Activated T-cell treated with anti-CD3 and anti-CD28 coated beads, Interleukin-2, amount 50 U/mL, for 72 hours (primary cell): ENCODE measurements at regions not wholly inside any gene's neighbourhood (a gene's known extent, or its start where the extent isn't known, plus 50 kb on each side); places are given as distances from the start of the nearest gene placed in this dataset.
"Not testable (repeated sequence)": the region's sequence is repeated elsewhere in the genome, so short reads cannot be mapped to it uniquely, and the experiment has no call there.

ENCODE experiments used
- ATAC-seq, 2 donors: fragments of 150-1000 bp; cut with Tn5 transposase; replicated peaks in 1 of 2; 2 replicates each; pipeline ENCODE4 v1.10.0; 2021; ENCODE audit warnings: moderate library complexity in 2 of 2, mild to moderate bottlenecking in 1 of 2
- DNase-seq, 2 donors: peaks; one replicate each; pipeline ENCODE4 v3.0.0; 2021 to 2022; ENCODE audit warnings: mixed read lengths in 1 of 2
- H3K27ac Mint-ChIP-seq: one replicate; pipeline ENCODE4 v1.8.0; 2022; ENCODE audit warnings: mild to moderate bottlenecking, moderate library complexity, mixed read lengths
- H3K27me3 Mint-ChIP-seq: one replicate; pipeline ENCODE4 v1.8.0; 2022; ENCODE audit warnings: low read depth, mixed read lengths
- H3K36me3 Mint-ChIP-seq, 2 donors: one replicate each; pipeline ENCODE4 v1.8.0; 2022; ENCODE audit warnings: mixed read lengths in 2 of 2, mild to moderate bottlenecking in 1 of 2; ENCODE audit not compliant: insufficient read depth in 2 of 2
- H3K4me1 Mint-ChIP-seq: one replicate; pipeline ENCODE4 v1.8.0; 2022; ENCODE audit warnings: low read depth, mixed read lengths
- H3K4me3 Mint-ChIP-seq, 2 donors: one replicate each; pipeline ENCODE4 v1.8.0; 2022; ENCODE audit warnings: mild to moderate bottlenecking in 2 of 2, mixed read lengths in 2 of 2, moderate library complexity in 2 of 2
- H3K9me3 Mint-ChIP-seq, 2 donors: one replicate each; pipeline ENCODE4 v1.8.0; 2022; ENCODE audit warnings: mixed read lengths in 2 of 2

- no peaks in the 10 kb centered on the region for H3K36me3 Mint-ChIP-seq
- H3K27me3 Mint-ChIP-seq = no peaks in the 10 kb centered on the region
- no peaks in the 10 kb centered on the region for H3K4me1 Mint-ChIP-seq
- H3K27ac Mint-ChIP-seq = no peak overlapping the region
- no peaks in the 10 kb centered on the region for H3K9me3 Mint-ChIP-seq
- no peak for ATAC-seq
- H3K4me3 Mint-ChIP-seq = no peak overlapping the region
- no peak for DNase-seq
These were observed 143.5 kb upstream of the HNRNPU start for GRCh38 chr1:245007852-245008251.

GRCh38 chr1:245003246-245003645, 138.9 kb upstream of the HNRNPU start:
- no peak for ATAC-seq
- Mint-ChIP-seq H3K27me3 (no peaks in the 10 kb centered on the region), H3K4me3 (no peak overlapping the region), H3K4me1 (peaks cover 7% of the 10 kb centered on the region), H3K36me3 (peaks cover 0 to 1% of the 10 kb centered on the region in 2 donors), H3K27ac (no peak overlapping the region), H3K9me3 (no peaks in the 10 kb centered on the region)
- DNase-seq = no peak

GRCh38 chr1:245001252-245001651, 136.9 kb upstream of the HNRNPU start:
- Mint-ChIP-seq H3K9me3 (no peaks in the 10 kb centered on the region), H3K36me3 (peaks cover 0 to 1% of the 10 kb centered on the region in 2 donors), H3K27me3 (no peaks in the 10 kb centered on the region), H3K4me1 (peaks cover 7% of the 10 kb centered on the region), H3K27ac (no peak overlapping the region), H3K4me3 (no peak overlapping the region)
- ATAC-seq (no peak), DNase-seq (no peak)

GRCh38 chr1:245000872-245001188, 136.5 kb upstream of the HNRNPU start:
- Mint-ChIP-seq H3K27ac (no peak overlapping the region), H3K36me3 (peaks cover 0 to 1% of the 10 kb centered on the region in 2 donors), H3K4me1 (peaks cover 7% of the 10 kb centered on the region), H3K4me3 (no peak overlapping the region), H3K9me3 (no peaks in the 10 kb centered on the region), H3K27me3 (no peaks in the 10 kb centered on the region)
- no peak for DNase-seq
- ATAC-seq = no peak

- not testable (repeated sequence) for H3K27me3 Mint-ChIP-seq, H3K9me3 Mint-ChIP-seq, DNase-seq, ATAC-seq, H3K36me3 Mint-ChIP-seq, H3K27ac Mint-ChIP-seq, H3K4me1 Mint-ChIP-seq, H3K4me3 Mint-ChIP-seq
These were observed 135.3 kb upstream of the HNRNPU start for GRCh38 chr1:244999644-245000043.

GRCh38 chr1:244998717-244999346, 134.5 kb upstream of the HNRNPU start:
- Mint-ChIP-seq H3K4me3 (no peak overlapping the region), H3K9me3 (no peaks in the 10 kb centered on the region), H3K27ac (no peak overlapping the region), H3K4me1 (peaks cover 7% of the 10 kb centered on the region), H3K36me3 (peaks cover 0 to 1% of the 10 kb centered on the region in 2 donors), H3K27me3 (no peaks in the 10 kb centered on the region)
- DNase-seq = no peak
- no peak for ATAC-seq

GRCh38 chr1:244995602-244996400, 131.5 kb upstream of the HNRNPU start:
- peaks cover 0 to 1% of the 10 kb centered on the region in 2 donors for H3K36me3 Mint-ChIP-seq
- no peak for ATAC-seq
- no peak overlapping the region for H3K4me3 Mint-ChIP-seq
- H3K9me3 Mint-ChIP-seq = no peaks in the 10 kb centered on the region
- H3K27ac Mint-ChIP-seq = no peak overlapping the region
- H3K27me3 Mint-ChIP-seq = no peaks in the 10 kb centered on the region
- peaks cover 17% of the 10 kb centered on the region for H3K4me1 Mint-ChIP-seq
- no peak for DNase-seq

GRCh38 chr1:244992833-244993232, 128.5 kb upstream of the HNRNPU start:
- no peaks in the 10 kb centered on the region for H3K27me3 Mint-ChIP-seq
- H3K4me1 Mint-ChIP-seq = peaks cover 10% of the 10 kb centered on the region
- ATAC-seq (peak; percentile 91 to 94), DNase-seq (no peak)
- no peaks in the 10 kb centered on the region for H3K36me3 Mint-ChIP-seq
- no peaks in the 10 kb centered on the region for H3K9me3 Mint-ChIP-seq
- no peak overlapping the region for H3K4me3 Mint-ChIP-seq
- no peak overlapping the region for H3K27ac Mint-ChIP-seq

- Mint-ChIP-seq H3K36me3 (no peaks in the 10 kb centered on the region), H3K27me3 (no peaks in the 10 kb centered on the region), H3K4me3 (no peak overlapping the region), H3K9me3 (no peaks in the 10 kb centered on the region), H3K4me1 (peaks cover 10% of the 10 kb centered on the region), H3K27ac (no peak overlapping the region)
- DNase-seq (no peak), ATAC-seq (no peak)
These were observed 125.5 kb upstream of the HNRNPU start for GRCh38 chr1:244989813-244990212.

- Mint-ChIP-seq H3K4me3 (no peak overlapping the region), H3K27ac (no peak overlapping the region), H3K4me1 (peaks cover 10% of the 10 kb centered on the region), H3K36me3 (no peaks in the 10 kb centered on the region), H3K27me3 (no peaks in the 10 kb centered on the region), H3K9me3 (no peaks in the 10 kb centered on the region)
- ATAC-seq (no peak), DNase-seq (no peak)
These were observed 124.2 kb upstream of the HNRNPU start for GRCh38 chr1:244988521-244988920.

GRCh38 chr1:244980605-244981004, 116.3 kb upstream of the HNRNPU start:
- no peaks in the 10 kb centered on the region for H3K4me1 Mint-ChIP-seq
- no peaks in the 10 kb centered on the region for H3K27me3 Mint-ChIP-seq
- ATAC-seq (no peak), DNase-seq (no peak)
- H3K4me3 Mint-ChIP-seq = no peak overlapping the region
- H3K36me3 Mint-ChIP-seq = no peaks in the 10 kb centered on the region
- H3K27ac Mint-ChIP-seq = no peak overlapping the region
- H3K9me3 Mint-ChIP-seq = no peaks in the 10 kb centered on the region

- Mint-ChIP-seq H3K27ac (no peak overlapping the region), H3K4me3 (no peak overlapping the region), H3K36me3 (peaks cover 0 to 3% of the 10 kb centered on the region in 2 donors), H3K27me3 (no peaks in the 10 kb centered on the region), H3K4me1 (peaks cover 9% of the 10 kb centered on the region), H3K9me3 (no peaks in the 10 kb centered on the region)
- DNase-seq (no peak), ATAC-seq (no peak)
These were observed 110.2 kb upstream of the HNRNPU start for GRCh38 chr1:244974550-244974949.

GRCh38 chr1:244974106-244974505, 109.8 kb upstream of the HNRNPU start:
- Mint-ChIP-seq H3K9me3 (no peaks in the 10 kb centered on the region), H3K27ac (no peak overlapping the region), H3K4me3 (no peak overlapping the region), H3K27me3 (no peaks in the 10 kb centered on the region), H3K4me1 (peaks cover 13% of the 10 kb centered on the region), H3K36me3 (peaks cover 0 to 3% of the 10 kb centered on the region in 2 donors)
- DNase-seq (no peak), ATAC-seq (no peak)
